Lower leg skin (tissue), 4 donors: ENCODE measurements at regions not wholly inside any gene's neighbourhood (a gene's known extent, or its start where the extent isn't known, plus 50 kb on each side); places are given as distances from the start of the nearest gene placed in this dataset.
"Not testable (repeated sequence)": the region's sequence is repeated elsewhere in the genome, so short reads cannot be mapped to it uniquely, and the experiment has no call there.

Source experiments
- DNase-seq, 2 donors: peaks; one replicate each; pipeline ENCODE4 v3.0.0-alpha.2; 2019; ENCODE audit warnings: low spot score in 2 of 2
- H3K4me3 ChIP-seq: fragments of 200-600 bp; sonication (generic); 2 replicates; pipeline ENCODE4 v1.5.1; 2017; ENCODE audit warnings: mild to moderate bottlenecking, low read depth; ENCODE audit not compliant: poor library complexity, severe bottlenecking
- CTCF ChIP-seq, 3 donors: fragments of 450-650 bp; IDR thresholded peaks; one replicate each; pipeline ENCODE4 v1.5.1; 2016; ENCODE audit warnings: antibody characterized with exemption in 3 of 3, mild to moderate bottlenecking in 3 of 3, moderate library complexity in 2 of 3
- POLR2A ChIP-seq, 2 donors: fragments of 450-650 bp; IDR thresholded peaks; one replicate each; pipeline ENCODE4 v1.6.1; 2016 to 2017; ENCODE audit warnings: antibody characterized with exemption in 2 of 2, mild to moderate bottlenecking in 1 of 2, moderate library complexity in 1 of 2
- WGBS, 2 donors: methylation state at CpG; one replicate each; pipeline ENCODE4 v1.1.5; 2018; 5-methylcytosine and 5-hydroxymethylcytosine counted together
- intact Hi-C: fragments of 100-400 bp; cut with DNase I; formaldehyde crosslinking; loops from one replicate; pipeline ENCODE4 v1.15.0; 2023; ENCODE audit warnings: low total_unique reads

- intact Hi-C loops: no loop called here
- H3K4me3 ChIP-seq: no peak overlapping the region
- DNase-seq: peak in 1 of 2 donors; percentile 67
- TF ChIP-seq POLR2A (IDR thresholded peaks at IDR 0.05): no peak
- 67 to 68% methylated on average over 12 of the region's 12 CpGs for WGBS, 2 donors
Measured at GRCh38 chr9:96100385-96101300, 201.3 kb downstream of the HSD17B3 start.

- H3K4me3 ChIP-seq, DNase-seq, intact Hi-C loops: not testable (repeated sequence)
- WGBS, 2 donors: 82 to 88% methylated on average over 2 of the region's 2 CpGs
Measured at GRCh38 chr9:96090630-96091029, 211.3 kb downstream of the HSD17B3 start.

GRCh38 chr9:96089452-96090085 lies 212.4 kb downstream of the HSD17B3 start:
- peak in 1 of 2 donors; percentile 36 for DNase-seq
- intact Hi-C loops: loop anchor here (10.0 kb wide), 1 partner anchor 1905 kb away; no protein-coding TSS in a partner anchor
- H3K4me3 ChIP-seq: no peak overlapping the region
- TF ChIP-seq POLR2A (IDR thresholded peaks at IDR 0.05): no peak
- TF ChIP-seq CTCF (IDR thresholded peaks at IDR 0.05): no peak
- WGBS, 2 donors: 77 to 91% methylated on average over 5 of the region's 5 CpGs

- TF ChIP-seq CTCF (IDR thresholded peaks at IDR 0.05): no peak
- no peak for TF ChIP-seq POLR2A (IDR thresholded peaks at IDR 0.05)
- 67 to 85% methylated on average over 4 of the region's 4 CpGs for WGBS, 2 donors
- intact Hi-C loops: loop anchor here (10.0 kb wide), 1 partner anchor 1904 kb away; no protein-coding TSS in a partner anchor
- no peak overlapping the region for H3K4me3 ChIP-seq
- no peak for DNase-seq
Measured at GRCh38 chr9:96088510-96088909, 213.0 kb downstream of the ERCC6L2 start.

GRCh38 chr9:96087669-96088299 lies 212.3 kb downstream of the ERCC6L2 start:
- intact Hi-C loops: loop anchor here (10.0 kb wide), 1 partner anchor 1903 kb away; no protein-coding TSS in a partner anchor
- no peak overlapping the region for H3K4me3 ChIP-seq
- WGBS, 2 donors: 35 to 37% methylated on average over 10 of the region's 10 CpGs
- peak in 1 of 2 donors; percentile 49 for DNase-seq
- TF ChIP-seq POLR2A (IDR thresholded peaks at IDR 0.05) (no peak), CTCF (IDR thresholded peaks at IDR 0.05) (no peak)

- peak in 1 of 2 donors; percentile 42 for DNase-seq
- intact Hi-C loops: loop anchor here (10.0 kb wide), 1 partner anchor 1902 kb away; no protein-coding TSS in a partner anchor
- no peak overlapping the region for H3K4me3 ChIP-seq
- WGBS, 2 donors: 52 to 68% methylated on average over 14 to 16 of the region's 16 CpGs
- TF ChIP-seq POLR2A (IDR thresholded peaks at IDR 0.05) (no peak), CTCF (IDR thresholded peaks at IDR 0.05) (no peak)
Measured at GRCh38 chr9:96086936-96087571, 211.6 kb downstream of the ERCC6L2 start.
